Gastroesophageal sphincter (tissue), 4 donors: ENCODE measurements at regions not wholly inside any gene's neighbourhood (a gene's known extent, or its start where the extent isn't known, plus 50 kb on each side); places are given as distances from the start of the nearest gene placed in this dataset.
"Not testable (repeated sequence)": the region's sequence is repeated elsewhere in the genome, so short reads cannot be mapped to it uniquely, and the experiment has no call there.

Experiments used
- ATAC-seq: fragments of 150-250 bp; one replicate; pipeline ENCODE4 v1.9.1; 2016; ENCODE audit warnings: mild to moderate bottlenecking, moderate library complexity
- H3K27ac ChIP-seq, 4 donors: fragments of 200-600 bp; sonication (generic) in 3 of 4; 1 replicate in 3 of 4; 2 replicates in 1 of 4; pipeline ENCODE4 v1.5.1; 2016 to 2019
- H3K27me3 ChIP-seq: fragments of 200-600 bp; sonication (generic); one replicate; pipeline ENCODE4 v1.5.1; 2019
- H3K36me3 ChIP-seq, 2 donors: fragments of 200-600 bp; sonication (generic); one replicate each; pipeline ENCODE4 v1.5.1; 2019; ENCODE audit warnings: control low read depth in 1 of 2
- H3K4me1 ChIP-seq, 3 donors: fragments of 200-600 bp; sonication (generic); 1 replicate in 2 of 3; 2 replicates in 1 of 3; pipeline ENCODE4 v1.5.1; 2016 to 2019; ENCODE audit warnings: control low read depth in 2 of 3
- H3K4me3 ChIP-seq, 2 donors: fragments of 200-600 bp; sonication (generic); one replicate each; pipeline ENCODE4 v1.5.1; 2019; ENCODE audit warnings: mild to moderate bottlenecking in 1 of 2, moderate library complexity in 1 of 2
- H3K9me3 ChIP-seq, 3 donors: fragments of 200-600 bp; sonication (generic); one replicate each; pipeline ENCODE4 v1.5.1; 2017 to 2019; ENCODE audit warnings: control low read depth in 2 of 3
- CTCF ChIP-seq, 4 experiments: fragments of 200-600 bp in 2 of 4; fragments of 450-650 bp in 2 of 4; sonication (generic) in 1 of 4; IDR thresholded peaks; one replicate each; pipeline ENCODE4 v1.5.1; 2017 to 2019; ENCODE audit warnings: antibody characterized with exemption in 4 of 4, mild to moderate bottlenecking in 2 of 4, moderate library complexity in 2 of 4
- EP300 ChIP-seq: sonication (generic); formaldehyde crosslinking; IDR thresholded peaks from one replicate; pipeline ENCODE4 v1.6.1; 2017; ENCODE audit warnings: antibody characterized with exemption, mild to moderate bottlenecking
- POLR2A ChIP-seq, 2 donors: fragments of 450-650 bp; IDR thresholded peaks; one replicate each; pipeline ENCODE4 v1.6.1; 2017; ENCODE audit warnings: antibody characterized with exemption in 2 of 2, mild to moderate bottlenecking in 2 of 2, moderate library complexity in 1 of 2
- POLR2AphosphoS5 ChIP-seq: sonication (generic); formaldehyde crosslinking; IDR thresholded peaks from one replicate; pipeline ENCODE4 v1.6.1; 2017; ENCODE audit warnings: antibody characterized with exemption
- WGBS, 2 donors: methylation state at CpG; one replicate each; pipeline ENCODE4 v1.1.5; 2018; ENCODE audit warnings: low coverage in 1 of 2; 5-methylcytosine and 5-hydroxymethylcytosine counted together

- WGBS, 2 donors, result 80 to 83% methylated on average over 2 of the region's 2 CpGs
Measured at GRCh38 chr5:38790891-38791290, 54.9 kb upstream of the OSMR start.

DNA sequence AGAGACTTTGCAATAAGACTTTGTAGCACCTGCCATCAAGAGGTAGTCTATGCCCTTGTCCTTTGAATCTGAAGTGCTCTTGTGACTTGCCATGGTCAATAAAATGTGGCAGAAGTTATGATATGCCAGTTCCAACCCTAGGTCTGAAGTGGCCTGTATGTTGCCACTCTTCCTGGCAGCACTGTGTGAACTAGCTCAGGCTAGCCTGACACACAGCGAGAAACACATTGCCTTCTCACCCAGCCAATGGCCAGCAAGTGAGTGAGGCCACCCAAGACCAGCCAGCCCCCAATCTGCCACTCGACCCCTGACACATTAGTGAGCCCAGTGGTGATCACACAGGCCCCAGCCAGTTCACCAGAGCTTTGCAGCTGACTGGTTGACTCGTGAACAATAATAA, 52.7 kb upstream of the OSMR start:
- H3K27me3 ChIP-seq, result no peaks in the 10 kb centered on the region
- H3K27ac ChIP-seq, result no peak overlapping the region
- H3K9me3 ChIP-seq, result no peaks in the 10 kb centered on the region
- peaks cover 0 to 24% (median 0%) of the 10 kb centered on the region in 3 donors for H3K4me1 ChIP-seq
- no peak for TF ChIP-seq CTCF (IDR thresholded peaks at IDR 0.05)
- TF ChIP-seq EP300, result no peak
- no peak for TF ChIP-seq POLR2AphosphoS5
- no peak for TF ChIP-seq POLR2A (IDR thresholded peaks at IDR 0.05)
- no peak overlapping the region for H3K4me3 ChIP-seq
- no peak for ATAC-seq
- no peaks in the 10 kb centered on the region for H3K36me3 ChIP-seq
- 80 to 94% methylated on average over 1 to 3 of the region's 3 CpGs for WGBS, 2 donors

More at GRCh38 chr5:38790891-38791290, 54.9 kb upstream of the OSMR start:
- no peak for TF ChIP-seq POLR2A (IDR thresholded peaks at IDR 0.05)
- TF ChIP-seq EP300, result no peak
- no peak for TF ChIP-seq CTCF (IDR thresholded peaks at IDR 0.05)
- TF ChIP-seq POLR2AphosphoS5, result no peak
- H3K36me3 ChIP-seq, result no peaks in the 10 kb centered on the region
- no peak overlapping the region for H3K27ac ChIP-seq
- H3K27me3 ChIP-seq, result no peaks in the 10 kb centered on the region
- peaks cover 0 to 11% (median 0%) of the 10 kb centered on the region in 3 donors for H3K4me1 ChIP-seq
- no peak overlapping the region for H3K4me3 ChIP-seq
- H3K9me3 ChIP-seq, result no peaks in the 10 kb centered on the region
- no peak for ATAC-seq

GRCh38 chr5:38794037-38794436, 51.8 kb upstream of the OSMR start:
- H3K4me3 ChIP-seq, H3K27ac ChIP-seq: not testable (repeated sequence)

DNA sequence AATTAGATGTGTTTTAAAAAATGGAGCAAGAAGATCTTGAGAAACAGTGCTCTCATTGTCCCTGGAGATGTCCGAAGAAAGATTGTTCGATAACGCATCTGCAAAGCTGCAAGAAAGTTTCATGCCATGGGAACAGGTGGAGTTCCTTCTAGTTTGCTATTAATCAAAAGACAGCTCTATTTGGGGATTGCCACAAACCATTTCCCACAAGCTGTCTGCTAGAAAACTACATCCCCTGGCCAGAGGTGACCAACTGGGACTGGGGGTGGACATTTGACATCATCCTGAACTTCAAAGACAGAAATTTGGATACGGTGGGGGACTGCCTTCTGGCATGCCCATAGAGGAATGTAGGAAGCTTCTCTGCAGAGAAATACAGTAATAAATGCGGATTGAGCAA, 50.8 kb upstream of the OSMR start:
- Histone ChIP-seq H3K27me3 (no peaks in the 10 kb centered on the region), H3K27ac (peak overlapping the region in 2 of 4 donors; percentile 47 to 74), H3K4me3 (no peak overlapping the region), H3K36me3 (no peaks in the 10 kb centered on the region), H3K4me1 (peaks cover 0 to 33% (median under 1%) of the 10 kb centered on the region in 3 donors), H3K9me3 (no peaks in the 10 kb centered on the region)
- ATAC-seq, result no peak
- WGBS, 2 donors, result 88 to 100% methylated on average over 2 to 5 of the region's 5 CpGs
- TF ChIP-seq POLR2A (IDR thresholded peaks at IDR 0.05) (no peak), POLR2AphosphoS5 (no peak), EP300 (no peak), CTCF (IDR thresholded peaks at IDR 0.05) (no peak)

More at GRCh38 chr5:38794037-38794436, 51.8 kb upstream of the OSMR start:
- 78 to 89% methylated on average over 7 of the region's 7 CpGs for WGBS, 2 donors
- not testable (repeated sequence) for H3K27me3 ChIP-seq, H3K9me3 ChIP-seq, ATAC-seq, H3K36me3 ChIP-seq
- H3K4me1 ChIP-seq, result peaks cover 0 to 24% (median 0%) of the 10 kb centered on the region in 3 donors

GRCh38 chr5:38795986-38796741, 49.6 kb upstream of the OSMR start:
- peak; percentile 80 for ATAC-seq
- peaks cover 0 to 44% (median 5%) of the 10 kb centered on the region in 3 donors for H3K4me1 ChIP-seq
- WGBS, 2 donors, result 16 to 44% methylated on average over 3 to 6 of the region's 6 CpGs
- H3K27me3 ChIP-seq, result no peaks in the 10 kb centered on the region
- no peak overlapping the region for H3K4me3 ChIP-seq
- TF ChIP-seq POLR2A (IDR thresholded peaks at IDR 0.05) (no peak), EP300 (no peak), POLR2AphosphoS5 (peak; percentile 58), CTCF (IDR thresholded peaks at IDR 0.05) (no peak)
- H3K36me3 ChIP-seq, result no peaks in the 10 kb centered on the region
- H3K9me3 ChIP-seq, result no peaks in the 10 kb centered on the region
- peak overlapping the region; percentile 47 to 74 (median 57) for H3K27ac ChIP-seq
